H1 (cell line): ENCODE measurements at regions not wholly inside any gene's neighbourhood (a gene's known extent, or its start where the extent isn't known, plus 50 kb on each side); places are given as distances from the start of the nearest gene placed in this dataset.
"Not testable (repeated sequence)": the region's sequence is repeated elsewhere in the genome, so short reads cannot be mapped to it uniquely, and the experiment has no call there.

ENCODE experiments used
- CTCF ChIA-PET: fragments of 300-600 bp; sonication (Branson Sonifier 250); formaldehyde crosslinking; loops from one replicate; lab custom pipeline; 2021; ENCODE audit not compliant: partially characterized antibody; lab: Charles Lee
- POLR2A ChIA-PET: fragments of 300-600 bp; sonication (Branson Sonifier 250); formaldehyde crosslinking; loops from one replicate; lab custom pipeline; 2021; ENCODE audit warnings: inconsistent platforms; ENCODE audit not compliant: partially characterized antibody; lab: Charles Lee
- DNase-seq, 2 experiments: peaks; one replicate each; pipeline versions ENCODE4 v3.0.0 to v3.0.0-alpha.2; 2010 to 2022; ENCODE audit warnings: low spot score in 2 of 2, low read depth in 1 of 2, mixed read lengths in 1 of 2
- FAIRE-seq: peaks from 2 replicates; lab custom pipeline; 2011; peaks lifted over from hg19 to GRCh38; lab: Jason Lieb, UNC
- H2AFZ ChIP-seq: 2 replicates; pipeline ENCODE4 v1.8.1; 2012; ENCODE audit warnings: low read length, inconsistent platforms
- H2AK5ac ChIP-seq: 2 replicates; pipeline ENCODE4 v1.6.1; 2013; ENCODE audit warnings: low read depth, low read length
- H2BK120ac ChIP-seq: replicated peaks from 2 replicates; pipeline ENCODE3; 2013; ENCODE audit warnings: low read depth, low read length, inconsistent platforms
- H2BK12ac ChIP-seq: 2 replicates; pipeline ENCODE4 v1.6.1; 2013; ENCODE audit warnings: low read depth, low read length
- H2BK15ac ChIP-seq: 2 replicates; pipeline ENCODE4 v1.6.1; 2013; ENCODE audit warnings: low read length
- H2BK20ac ChIP-seq: 2 replicates; pipeline ENCODE4 v1.6.1; 2013; ENCODE audit warnings: low read length
- H2BK5ac ChIP-seq: 2 replicates; pipeline ENCODE4 v1.6.1; 2013; ENCODE audit warnings: low read depth, low read length
- H3K14ac ChIP-seq: 2 replicates; pipeline ENCODE4 v1.6.1; 2013; ENCODE audit warnings: inconsistent platforms; ENCODE audit not compliant: insufficient read length
- H3K18ac ChIP-seq: 2 replicates; pipeline ENCODE4 v1.6.1; 2013; ENCODE audit warnings: low read length; ENCODE audit errors: extremely low read depth
- H3K23ac ChIP-seq: 2 replicates; pipeline ENCODE4 v1.6.1; 2013; ENCODE audit warnings: inconsistent platforms; ENCODE audit not compliant: insufficient read length
- H3K23me2 ChIP-seq: 2 replicates; pipeline ENCODE4 v1.6.1; 2013; ENCODE audit warnings: low read depth, low read length
- H3K27ac ChIP-seq: 2 replicates; pipeline ENCODE4 v1.6.1; 2011; ENCODE audit warnings: low read depth, low read length, inconsistent platforms
- H3K27me3 ChIP-seq, 4 experiments: replicated peaks in 1 of 4; 1 replicate in 1 of 4; 2 replicates in 3 of 4; pipeline versions ENCODE4 v1.6.1 to v1.8.1; 2011 to 2013; ENCODE audit warnings: low read length in 3 of 4, mild to moderate bottlenecking in 3 of 4, inconsistent platforms in 2 of 4, mixed read lengths in 2 of 4, moderate library complexity in 1 of 4; ENCODE audit not compliant: control insufficient read depth in 3 of 4, insufficient read depth in 3 of 4; ENCODE audit errors: extremely low read depth in 1 of 4
- H3K36me3 ChIP-seq, 4 experiments: 2 replicates each; pipeline versions ENCODE4 v1.6.1 to v1.8.1; 2011 to 2013; ENCODE audit warnings: mild to moderate bottlenecking in 4 of 4, low read length in 3 of 4, moderate library complexity in 2 of 4, control low read depth in 1 of 4, inconsistent platforms in 1 of 4; ENCODE audit not compliant: insufficient read depth in 4 of 4, control insufficient read depth in 2 of 4
- H3K4ac ChIP-seq: replicated peaks from 2 replicates; pipeline ENCODE3; 2013; ENCODE audit warnings: low read length, low read depth, mixed read lengths, inconsistent platforms; ENCODE audit not compliant: insufficient read length
- H3K4me1 ChIP-seq, 4 experiments: replicated peaks in 1 of 4; 1 replicate in 1 of 4; 2 replicates in 3 of 4; pipeline versions ENCODE4 v1.6.1 to v1.8.1; 2011 to 2013; ENCODE audit warnings: low read length in 3 of 4, inconsistent platforms in 2 of 4, mixed read lengths in 1 of 4; ENCODE audit not compliant: insufficient read depth in 4 of 4, control insufficient read depth in 3 of 4
- H3K4me2 ChIP-seq, 2 experiments: 2 replicates each; pipeline versions ENCODE4 v1.6.1 to v1.8.1; 2011 to 2013; ENCODE audit warnings: low read depth in 2 of 2, low read length in 2 of 2, control low read depth in 1 of 2, inconsistent platforms in 1 of 2, mild to moderate bottlenecking in 1 of 2; ENCODE audit not compliant: insufficient read depth in 1 of 2
- H3K4me3 ChIP-seq, 4 experiments: fragments of 200-600, 300-600 bp in 1 of 4; sonication (generic), shearing (Covaris generic), sonication (Bioruptor Twin) in 1 of 4; 2 replicates each; pipeline versions ENCODE4 v1.5.1 to v1.8.1; 2011 to 2016; ENCODE audit warnings: low read length in 4 of 4, low read depth in 3 of 4, control low read depth in 2 of 4, inconsistent platforms in 2 of 4, mild to moderate bottlenecking in 2 of 4, mixed read lengths in 1 of 4, moderate library complexity in 1 of 4; ENCODE audit not compliant: insufficient read depth in 2 of 4; ENCODE audit errors: extremely low read depth in 1 of 4
- H3K56ac ChIP-seq: replicated peaks from 2 replicates; pipeline ENCODE3; 2013; ENCODE audit warnings: low read depth, mild to moderate bottlenecking, mixed read lengths, low read length, inconsistent platforms; ENCODE audit not compliant: insufficient read length
- H3K79me1 ChIP-seq: 2 replicates; pipeline ENCODE4 v1.6.1; 2013; ENCODE audit warnings: low read depth, low read length, control low read depth
- H3K79me2 ChIP-seq, 2 experiments: 2 replicates each; pipeline versions ENCODE4 v1.6.1 to v1.8.1; 2012 to 2013; ENCODE audit warnings: low read length in 2 of 2, mild to moderate bottlenecking in 2 of 2, inconsistent platforms in 1 of 2; ENCODE audit not compliant: insufficient read depth in 2 of 2, control insufficient read depth in 1 of 2
- H3K9ac ChIP-seq, 4 experiments: replicated peaks in 1 of 4; 1 replicate in 1 of 4; 2 replicates in 3 of 4; pipeline versions ENCODE4 v1.6.1 to v1.8.1; 2011 to 2013; ENCODE audit warnings: low read depth in 3 of 4, low read length in 3 of 4, control low read depth in 2 of 4, mild to moderate bottlenecking in 2 of 4, moderate library complexity in 2 of 4, inconsistent platforms in 1 of 4; ENCODE audit errors: extremely low read depth in 1 of 4
- H3K9me3 ChIP-seq, 2 experiments: 2 replicates each; pipeline versions ENCODE4 v1.6.1 to v1.8.1; 2012 to 2013; ENCODE audit warnings: mild to moderate bottlenecking in 2 of 2, moderate library complexity in 2 of 2, control low read depth in 1 of 2, inconsistent platforms in 1 of 2, low read depth in 1 of 2, low read length in 1 of 2, mixed read lengths in 1 of 2; ENCODE audit not compliant: insufficient read depth in 2 of 2
- H4K20me1 ChIP-seq, 2 experiments: replicated peaks in 1 of 2; 2 replicates each; pipeline versions ENCODE3 to v1.8.1; 2011 to 2013; ENCODE audit warnings: inconsistent platforms in 2 of 2, low read length in 2 of 2, mild to moderate bottlenecking in 1 of 2; ENCODE audit not compliant: insufficient read depth in 2 of 2, control insufficient read depth in 1 of 2
- H4K5ac ChIP-seq: 2 replicates; pipeline ENCODE4 v1.6.1; 2013; ENCODE audit warnings: low read length, low read depth, mixed read lengths, inconsistent platforms; ENCODE audit not compliant: insufficient read length
- H4K8ac ChIP-seq: 2 replicates; pipeline ENCODE4 v1.8.0; 2013; ENCODE audit warnings: mild to moderate bottlenecking, moderate library complexity, low read length, inconsistent platforms; ENCODE audit not compliant: insufficient read depth; ENCODE audit errors: extremely low read depth
- H4K91ac ChIP-seq: replicated peaks from 2 replicates; pipeline ENCODE3; 2013; ENCODE audit warnings: low read length, mixed read lengths, inconsistent platforms; ENCODE audit not compliant: insufficient read length
- WGBS, 2 experiments: shearing (Covaris generic) in 1 of 2; methylation state at CpG; one replicate each; pipeline versions ENCODE4 v1.1.6 to v1.1.7; 2013 to 2015; ENCODE audit warnings: low lambda C conversion rate in 2 of 2, mixed read lengths in 2 of 2, inconsistent platforms in 1 of 2, low coverage in 1 of 2, missing lambda C conversion rate in 1 of 2; ENCODE audit not compliant: insufficient replicate concordance in 2 of 2, insufficient coverage in 1 of 2, insufficient read length in 1 of 2; ENCODE audit errors: extremely low coverage in 1 of 2, missing lambda C conversion rate in 1 of 2; 5-methylcytosine and 5-hydroxymethylcytosine counted together

GRCh38 chr7:49614974-49615373, 158.5 kb upstream of the VWC2 start:
- H2BK12ac ChIP-seq, H3K4me1 ChIP-seq, H3K23ac ChIP-seq, H2BK20ac ChIP-seq, H3K23me2 ChIP-seq, H3K4ac ChIP-seq, H3K56ac ChIP-seq, H3K27ac ChIP-seq, H4K91ac ChIP-seq, H2AK5ac ChIP-seq, H2BK120ac ChIP-seq, H4K8ac ChIP-seq, H2AFZ ChIP-seq, H4K5ac ChIP-seq, H3K79me2 ChIP-seq, H2BK15ac ChIP-seq, H3K18ac ChIP-seq, H3K4me2 ChIP-seq, POLR2A ChIA-PET, H3K9ac ChIP-seq, H3K27me3 ChIP-seq, H3K79me1 ChIP-seq, H3K14ac ChIP-seq, H3K9me3 ChIP-seq, H3K36me3 ChIP-seq, DNase-seq, H2BK5ac ChIP-seq, FAIRE-seq, H3K4me3 ChIP-seq, H4K20me1 ChIP-seq: not testable (repeated sequence)
- WGBS, 2 experiments, result 98% methylated on average over 5 of the region's 6 CpGs; no CpG with 5 or more reads in 1 of the 2 experiments
- CTCF ChIA-PET, result interaction anchor here (1.1 kb wide), 1 partner anchor 22 kb away, joined by 4 read pairs; no protein-coding TSS in a partner anchor
